ACHN (cell line): ENCODE measurements at regions not wholly inside any gene's neighbourhood (a gene's known extent, or its start where the extent isn't known, plus 50 kb on each side); places are given as distances from the start of the nearest gene placed in this dataset.

ENCODE experiments used
- DNase-seq: peaks from one replicate; pipeline ENCODE4 v3.0.0-alpha.2; 2015
- in situ Hi-C: cut with HindIII; loops from 2 replicates; pipeline ENCODE4 v1.10.0; 2017; ENCODE audit warnings: low sequenced_read_pairs, low pct_ligation_motif_present, low pct_unique_long_range_greater_than_20kb

DNA sequence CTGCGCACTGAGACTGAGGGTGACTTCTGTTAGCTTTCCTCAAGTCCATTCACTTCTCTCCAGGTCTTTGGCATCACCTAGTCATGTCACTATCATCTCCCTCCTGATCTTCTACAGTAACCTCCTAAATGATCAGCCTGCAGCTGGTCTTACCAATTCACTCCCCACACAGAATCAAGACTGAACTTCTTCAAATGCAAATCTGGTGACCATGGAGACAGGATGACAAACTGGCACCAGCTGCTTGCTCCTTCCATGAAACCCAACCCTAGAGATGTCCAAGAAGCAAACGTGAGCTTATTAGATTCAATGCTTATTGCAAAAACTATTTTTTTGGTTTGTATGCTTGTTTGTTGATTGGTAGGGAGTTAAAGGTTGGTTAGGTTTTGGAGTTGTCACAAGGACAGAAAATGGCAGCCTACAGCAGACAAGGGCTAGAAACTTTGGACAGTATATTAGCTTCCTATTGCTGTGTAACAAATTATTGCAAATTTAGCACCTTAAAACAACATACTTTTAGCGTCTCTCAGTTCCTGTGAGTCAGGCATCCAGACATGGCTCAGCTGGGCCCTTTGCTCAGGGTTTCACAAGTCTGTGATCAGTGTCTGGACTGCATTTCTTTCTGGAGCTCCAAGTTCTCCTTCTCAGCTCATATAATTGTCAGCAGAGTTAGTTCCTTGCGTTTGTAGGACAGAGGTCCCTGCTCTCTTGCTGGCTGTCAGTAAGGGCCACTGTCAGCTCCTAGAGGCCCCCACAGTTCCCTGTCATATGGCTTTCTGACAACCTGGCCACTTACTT, 53.3 kb upstream of the GJA8 start:
- in situ Hi-C loops: no loop called here
- no peak for DNase-seq

DNA sequence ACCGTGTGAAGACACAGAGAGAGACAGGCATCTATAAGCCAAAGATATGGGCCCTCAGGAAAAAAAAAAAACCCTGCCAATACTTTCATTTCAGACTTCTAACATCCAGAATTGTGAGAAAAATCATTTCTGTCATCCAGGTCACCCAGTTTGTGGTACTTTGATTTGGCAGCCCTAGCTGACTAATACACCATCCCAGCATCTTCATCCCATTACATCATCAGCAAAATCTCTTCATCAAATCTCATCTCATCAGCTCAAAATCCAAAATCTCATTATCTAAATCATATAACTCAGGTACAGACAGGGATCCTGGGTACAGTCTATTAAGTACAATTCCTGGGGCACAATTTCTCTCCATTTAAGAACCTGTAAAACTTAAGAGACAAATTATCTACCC, 51.9 kb upstream of the GJA8 start:
- no peak for DNase-seq
- in situ Hi-C loops: no loop called here

DNA sequence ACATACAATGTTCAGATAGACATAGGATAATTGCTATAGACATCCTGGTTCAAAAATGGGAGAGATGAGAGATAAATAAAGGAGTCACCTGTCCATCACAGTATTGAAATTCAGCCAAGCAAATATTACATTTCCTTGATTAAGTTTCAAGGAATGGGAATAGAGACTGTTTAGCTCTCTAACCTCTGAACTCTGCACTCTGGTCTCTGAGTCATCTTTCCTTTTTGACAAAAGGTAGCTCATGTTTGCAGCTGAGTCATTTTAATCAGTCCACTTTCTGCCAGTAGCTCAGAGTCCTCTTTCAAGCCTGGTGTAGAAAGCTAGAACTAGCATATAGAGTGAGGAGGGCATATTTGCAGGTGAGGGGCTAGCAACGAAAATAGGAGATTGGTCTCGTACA, 51.4 kb upstream of the GJA8 start:
- no peak for DNase-seq
- in situ Hi-C loops: no loop called here

DNA sequence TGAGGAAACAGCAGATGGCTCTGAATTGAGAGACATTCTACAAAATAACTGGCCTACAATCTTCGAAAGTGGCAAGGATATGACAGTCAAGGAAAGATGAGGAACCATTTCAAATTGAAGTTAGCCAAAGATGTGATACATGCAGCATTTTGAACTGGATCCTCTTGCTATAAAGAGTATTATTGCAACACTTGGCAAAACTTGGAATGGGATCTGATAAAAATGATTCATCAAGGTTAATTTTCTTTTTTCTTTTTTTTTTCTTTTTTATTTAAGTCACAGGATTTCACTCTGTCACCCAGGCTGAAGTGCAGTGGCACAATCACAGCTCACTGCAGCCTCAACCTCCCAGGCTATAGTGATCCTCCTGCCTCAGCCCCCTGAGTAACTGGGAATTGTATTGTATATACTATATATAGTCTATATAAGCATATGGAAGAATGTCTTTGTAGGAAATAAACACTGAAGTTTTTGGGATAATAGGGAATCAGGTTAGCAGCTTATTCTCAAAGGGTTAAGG, 49.8 kb upstream of the GJA8 start:
- in situ Hi-C loops: no loop called here
- DNase-seq: no peak
